Cardiac fibroblast (primary cell): ENCODE measurements at regions not wholly inside any gene's neighbourhood (a gene's known extent, or its start where the extent isn't known, plus 50 kb on each side); places are given as distances from the start of the nearest gene placed in this dataset.

Experiments
- DNase-seq, 2 donors: peaks; one replicate each; pipeline versions ENCODE4 v3.0.0 to v3.0.0-alpha.2; 2010; ENCODE audit warnings: low read depth in 2 of 2
- H3K4me3 ChIP-seq, 2 donors: replicated peaks in 1 of 2; 1 replicate in 1 of 2; 2 replicates in 1 of 2; pipeline ENCODE4 v1.5.1; 2011; ENCODE audit warnings: low read depth in 2 of 2, low read length in 2 of 2, mild to moderate bottlenecking in 2 of 2, moderate library complexity in 1 of 2
- TF ChIP-seq, protein P1 (sequence below): IDR thresholded peaks from one replicate; pipeline ENCODE4 v1.5.1; 2011; ENCODE audit warnings: low read depth, mild to moderate bottlenecking, low read length, inconsistent platforms

DNA sequence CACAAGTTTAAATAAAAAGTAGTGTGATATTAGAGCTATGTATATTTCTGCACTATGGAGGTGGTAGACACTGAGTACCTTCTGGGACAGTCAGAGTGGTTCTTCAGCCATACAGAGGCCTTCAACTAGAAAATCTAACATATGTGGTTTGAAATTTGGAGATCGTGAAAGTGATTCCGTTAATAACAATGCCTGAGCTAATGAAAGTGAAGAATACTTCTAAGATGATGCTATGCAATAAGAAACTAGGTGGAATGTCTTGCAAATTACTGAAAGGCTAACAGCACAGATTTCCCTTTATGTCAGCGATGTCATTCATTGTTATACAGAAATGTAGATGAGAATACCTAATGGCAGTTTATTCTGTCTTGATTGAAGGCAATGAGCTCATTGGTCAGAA lies 1984.7 kb upstream of the RAG2 start:
- no peak for DNase-seq

GRCh38 chr11:38582151-38582550 lies 1984.1 kb upstream of the RAG2 start:
- no peak overlapping the region for H3K4me3 ChIP-seq
- no peak for DNase-seq
- TF ChIP-seq, protein P1, sequence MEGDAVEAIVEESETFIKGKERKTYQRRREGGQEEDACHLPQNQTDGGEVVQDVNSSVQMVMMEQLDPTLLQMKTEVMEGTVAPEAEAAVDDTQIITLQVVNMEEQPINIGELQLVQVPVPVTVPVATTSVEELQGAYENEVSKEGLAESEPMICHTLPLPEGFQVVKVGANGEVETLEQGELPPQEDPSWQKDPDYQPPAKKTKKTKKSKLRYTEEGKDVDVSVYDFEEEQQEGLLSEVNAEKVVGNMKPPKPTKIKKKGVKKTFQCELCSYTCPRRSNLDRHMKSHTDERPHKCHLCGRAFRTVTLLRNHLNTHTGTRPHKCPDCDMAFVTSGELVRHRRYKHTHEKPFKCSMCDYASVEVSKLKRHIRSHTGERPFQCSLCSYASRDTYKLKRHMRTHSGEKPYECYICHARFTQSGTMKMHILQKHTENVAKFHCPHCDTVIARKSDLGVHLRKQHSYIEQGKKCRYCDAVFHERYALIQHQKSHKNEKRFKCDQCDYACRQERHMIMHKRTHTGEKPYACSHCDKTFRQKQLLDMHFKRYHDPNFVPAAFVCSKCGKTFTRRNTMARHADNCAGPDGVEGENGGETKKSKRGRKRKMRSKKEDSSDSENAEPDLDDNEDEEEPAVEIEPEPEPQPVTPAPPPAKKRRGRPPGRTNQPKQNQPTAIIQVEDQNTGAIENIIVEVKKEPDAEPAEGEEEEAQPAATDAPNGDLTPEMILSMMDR: no peak

More for the DNA sequence above, 1984.7 kb upstream of the RAG2 start:
- TF ChIP-seq, protein P1: no peak
- no peak overlapping the region for H3K4me3 ChIP-seq

- DNase-seq: no peak
- TF ChIP-seq, protein P1: no peak
- H3K4me3 ChIP-seq: no peak overlapping the region
Measured at GRCh38 chr11:38577769-38578168, 1979.7 kb upstream of the RAG2 start.

DNA sequence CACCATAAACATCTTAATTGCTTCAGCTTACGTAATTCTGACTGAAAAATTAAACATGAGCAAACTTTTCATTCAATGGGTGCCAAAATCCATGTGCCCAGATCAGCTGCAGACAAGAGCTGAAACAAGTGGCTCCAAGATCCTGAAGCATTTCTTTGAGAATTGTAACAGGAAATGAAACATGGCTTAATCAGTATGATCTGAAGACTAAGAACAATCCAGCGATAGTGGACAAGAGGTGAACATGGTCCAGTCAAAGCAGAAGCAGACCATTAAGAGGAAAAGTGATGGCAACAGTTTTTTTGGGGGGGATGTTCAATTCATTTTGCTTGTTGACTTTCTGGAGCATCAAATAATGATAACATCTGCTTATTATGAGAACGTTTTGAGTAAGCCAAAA lies 1964.5 kb upstream of the RAG2 start:
- TF ChIP-seq, protein P1: no peak
- DNase-seq: peak in 1 of 2 donors; percentile 10
- H3K4me3 ChIP-seq: no peak overlapping the region

DNA sequence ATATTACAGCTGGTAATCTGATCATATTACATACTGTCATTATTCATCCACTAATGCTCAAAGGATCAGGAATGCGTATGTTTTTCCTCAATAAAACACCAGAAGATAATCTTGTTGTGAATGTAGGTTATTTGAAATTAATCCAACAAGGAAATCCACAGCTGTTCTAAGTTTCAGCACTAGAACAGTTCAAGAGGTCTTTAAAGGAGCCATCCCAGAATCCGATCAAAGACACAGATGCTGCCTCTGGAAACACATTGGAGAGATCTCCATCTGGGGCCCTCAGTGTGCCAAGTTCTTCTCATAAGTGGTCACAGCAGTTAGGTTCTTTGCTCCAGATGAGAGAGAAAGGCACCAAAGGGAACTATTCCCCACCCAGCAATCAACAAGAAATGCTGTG lies 1955.1 kb upstream of the RAG2 start:
- H3K4me3 ChIP-seq: no peak overlapping the region
- TF ChIP-seq, protein P1: no peak
- DNase-seq: peak in 1 of 2 donors; percentile 3

DNA sequence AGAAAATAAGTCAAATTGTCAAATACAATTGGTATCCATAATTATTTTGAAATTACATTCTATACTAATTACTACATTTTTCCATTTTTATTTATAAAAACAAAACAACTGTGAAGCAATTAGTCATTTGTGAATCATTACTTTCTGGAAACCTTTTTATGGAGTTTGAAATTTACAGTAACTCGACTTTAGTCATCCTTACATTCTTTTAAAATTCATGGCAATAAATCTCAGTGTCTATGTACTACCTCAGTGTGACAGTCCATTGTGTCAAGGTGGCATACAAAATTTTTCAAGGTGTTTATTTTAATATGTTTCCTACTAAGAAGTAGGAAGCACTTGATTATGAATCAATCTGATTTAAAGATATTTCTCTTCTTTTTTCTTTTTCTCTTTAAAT lies 1949.4 kb upstream of the RAG2 start:
- H3K4me3 ChIP-seq: no peak overlapping the region
- TF ChIP-seq, protein P1: no peak
- peak in 1 of 2 donors; percentile 44 for DNase-seq

DNA sequence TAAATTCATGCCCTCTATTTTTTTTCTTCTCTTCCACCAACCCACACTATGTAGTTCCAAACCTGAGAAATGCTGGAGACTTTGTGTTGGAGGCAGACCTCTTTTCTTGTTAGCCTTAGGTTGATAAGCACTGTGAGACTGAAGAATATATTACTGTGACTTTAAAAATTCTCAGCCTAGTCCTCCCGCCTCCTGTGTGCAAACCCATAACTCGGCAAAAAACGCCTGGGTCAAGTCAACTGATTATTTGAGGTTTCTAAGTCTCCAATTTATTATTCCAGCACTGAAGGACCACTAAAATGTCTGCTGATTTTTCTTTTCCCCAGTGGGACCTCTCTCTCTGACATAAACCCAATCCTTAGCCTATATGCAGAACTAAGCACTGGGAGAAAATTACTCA lies 1946.0 kb upstream of the RAG2 start:
- DNase-seq: peak in 1 of 2 donors; percentile 17
- TF ChIP-seq, protein P1: no peak
- H3K4me3 ChIP-seq: no peak overlapping the region
